Uterus (tissue), 2 donors: ENCODE measurements at regions not wholly inside any gene's neighbourhood (a gene's known extent, or its start where the extent isn't known, plus 50 kb on each side); places are given as distances from the start of the nearest gene placed in this dataset.

Experiments
- CTCF ChIP-seq, 4 experiments: fragments of 200-600 bp in 2 of 4; fragments of 450-650 bp in 2 of 4; sonication (generic) in 2 of 4; IDR thresholded peaks; one replicate each; pipeline ENCODE4 v1.5.1; 2016 to 2019; ENCODE audit warnings: antibody characterized with exemption in 4 of 4, mild to moderate bottlenecking in 2 of 4, moderate library complexity in 1 of 4
- POLR2A ChIP-seq, 2 donors: fragments of 450-650 bp; IDR thresholded peaks; one replicate each; pipeline ENCODE4 v1.6.1; 2016; ENCODE audit warnings: antibody characterized with exemption in 2 of 2, mild to moderate bottlenecking in 1 of 2, moderate library complexity in 1 of 2

DNA sequence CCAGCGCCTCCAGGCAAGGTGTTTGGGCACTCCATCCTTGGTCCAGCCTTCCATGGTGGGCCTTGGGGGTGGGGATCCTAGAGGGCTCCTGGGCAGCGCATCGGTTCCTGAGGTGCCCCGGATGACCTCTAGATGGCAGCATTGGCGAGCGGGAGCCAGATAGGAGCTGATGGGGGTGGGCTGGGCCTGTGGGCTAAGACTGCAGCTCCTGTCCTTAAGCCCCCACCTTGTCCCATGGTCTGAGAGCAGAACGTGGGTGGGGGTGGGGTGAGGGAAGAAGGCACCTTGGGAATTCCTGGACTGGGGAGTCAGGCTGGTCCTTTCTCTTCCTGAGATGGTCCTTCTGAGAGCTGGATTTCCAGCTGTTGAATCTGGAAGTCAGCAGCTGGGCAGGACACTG lies 93.4 kb upstream of the CSF3R start:
- TF ChIP-seq CTCF (IDR thresholded peaks at IDR 0.05) (peak; percentile 37 to 59 (median 43)), POLR2A (IDR thresholded peaks at IDR 0.05) (no peak)
